ENCODE measurements at regions not wholly inside any gene's neighbourhood (a gene's known extent, or its start where the extent isn't known, plus 50 kb on each side); places are given as distances from the start of the nearest gene placed in this dataset.

GRCh38 chr2:238581126-238581525 lies 154.4 kb downstream of the ASB1 start:
- no peak for DNase-seq (ENCODE audit: low spot score)

GRCh38 chr2:238582159-238582558 lies 155.4 kb downstream of the ASB1 start:
- DNase-seq (ENCODE audit: low spot score), result no peak

- no peak for DNase-seq (ENCODE audit: low spot score)
Measured at GRCh38 chr2:238584617-238585016, 157.9 kb downstream of the ASB1 start.

GRCh38 chr2:238585836-238586821 lies 159.4 kb downstream of the ASB1 start:
- peak; percentile 47 for DNase-seq (ENCODE audit: low spot score)

GRCh38 chr2:238586931-238587775 lies 160.4 kb downstream of the ASB1 start:
- no peak for DNase-seq (ENCODE audit: low spot score)

GRCh38 chr2:238587776-238588660 lies 161.3 kb downstream of the ASB1 start:
- no peak for DNase-seq (ENCODE audit: low spot score)

GRCh38 chr2:238589591-238590460 lies 163.1 kb downstream of the ASB1 start:
- DNase-seq (ENCODE audit: low spot score), result no peak

- DNase-seq (ENCODE audit: low spot score), result no peak
Measured at GRCh38 chr2:238591732-238592131, 165.0 kb downstream of the ASB1 start.

- DNase-seq (ENCODE audit: low spot score), result no peak
Measured at GRCh38 chr2:238593236-238593635, 166.5 kb downstream of the ASB1 start.

- DNase-seq (ENCODE audit: low spot score), result no peak
Measured at GRCh38 chr2:238593678-238594077, 167.0 kb downstream of the ASB1 start.

- no peak for DNase-seq (ENCODE audit: low spot score)
Measured at GRCh38 chr2:238594796-238595749, 168.3 kb downstream of the ASB1 start.

- DNase-seq (ENCODE audit: low spot score), result no peak
Measured at GRCh38 chr2:238595750-238596570, 169.2 kb downstream of the ASB1 start.

GRCh38 chr2:238596571-238597551 lies 170.1 kb downstream of the ASB1 start:
- DNase-seq (ENCODE audit: low spot score), result peak; percentile 2

GRCh38 chr2:238597638-238598528 lies 171.2 kb downstream of the ASB1 start:
- DNase-seq (ENCODE audit: low spot score), result no peak

GRCh38 chr2:238598802-238599530 lies 172.2 kb downstream of the ASB1 start:
- no peak for DNase-seq (ENCODE audit: low spot score)
